ENCODE measurements at regions not wholly inside any gene's neighbourhood (a gene's known extent, or its start where the extent isn't known, plus 50 kb on each side); places are given as distances from the start of the nearest gene placed in this dataset.

DNA sequence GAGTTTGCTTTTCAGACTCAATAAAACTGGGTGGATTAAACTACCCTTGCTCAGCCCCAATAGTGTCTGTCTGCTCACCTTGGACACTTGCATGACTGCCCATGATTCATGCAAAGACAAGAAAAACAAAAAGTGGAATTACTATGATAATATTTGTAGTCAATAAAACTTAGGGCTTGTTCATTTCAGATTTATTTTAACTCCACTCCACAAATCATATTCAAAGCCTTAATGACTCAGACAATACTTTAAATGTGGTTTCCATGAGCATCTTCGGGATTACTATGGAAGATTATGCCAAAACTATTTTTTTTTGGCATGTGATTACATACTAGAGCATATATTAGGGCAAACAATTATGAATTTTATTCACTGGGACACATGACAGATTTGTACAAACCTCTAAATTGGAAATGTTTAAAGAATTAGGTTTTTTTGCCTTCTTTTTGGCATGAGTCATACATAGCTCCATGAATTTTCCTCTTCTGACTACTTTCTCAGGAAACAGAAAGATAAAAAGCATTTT is 468.9 kb downstream of the ACTL7B start:
- in situ Hi-C loops (cut with HindIII; ENCODE audit: low sequenced_read_pairs): no loop called here

DNA sequence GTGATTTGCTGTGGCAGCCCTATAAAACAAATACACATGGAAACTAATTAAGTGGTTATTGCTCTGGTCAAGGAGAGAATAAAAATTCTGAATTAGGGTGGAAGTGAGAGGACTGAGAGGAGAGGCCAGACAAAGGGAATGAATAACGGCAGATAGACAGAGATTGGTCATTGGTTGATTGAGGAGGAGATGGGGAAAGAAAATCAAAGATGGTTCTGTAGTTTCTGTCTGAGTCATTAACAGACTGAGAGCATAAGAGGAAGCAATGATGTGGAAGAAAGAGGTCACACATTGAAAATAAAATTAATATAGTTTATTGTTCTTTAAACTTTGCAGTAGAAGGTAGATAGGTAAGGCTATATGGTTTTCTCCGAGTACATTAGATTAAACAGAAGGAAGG is 469.8 kb downstream of the ACTL7B start:
- in situ Hi-C loops (cut with HindIII; ENCODE audit: low sequenced_read_pairs): no loop called here

DNA sequence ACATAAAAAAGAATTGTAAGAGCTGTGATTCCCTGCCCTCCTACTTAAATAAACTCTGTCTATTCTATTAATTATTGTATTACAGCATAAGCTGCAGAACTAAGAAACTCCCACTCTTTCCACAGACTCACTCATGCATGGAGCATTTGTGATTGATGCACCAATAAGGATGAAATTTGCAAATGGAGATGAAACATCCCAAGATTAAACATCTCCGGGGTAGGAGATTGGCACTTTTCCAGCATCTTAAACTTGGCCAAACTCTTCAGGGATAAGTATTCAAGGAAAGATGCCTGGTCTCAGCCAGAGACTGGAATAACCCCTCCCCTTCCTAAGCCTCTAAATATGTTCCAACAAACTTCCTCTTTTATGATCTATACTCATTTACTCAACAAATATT is 472.0 kb downstream of the ACTL7B start:
- in situ Hi-C loops (cut with HindIII; ENCODE audit: low sequenced_read_pairs): no loop called here

DNA sequence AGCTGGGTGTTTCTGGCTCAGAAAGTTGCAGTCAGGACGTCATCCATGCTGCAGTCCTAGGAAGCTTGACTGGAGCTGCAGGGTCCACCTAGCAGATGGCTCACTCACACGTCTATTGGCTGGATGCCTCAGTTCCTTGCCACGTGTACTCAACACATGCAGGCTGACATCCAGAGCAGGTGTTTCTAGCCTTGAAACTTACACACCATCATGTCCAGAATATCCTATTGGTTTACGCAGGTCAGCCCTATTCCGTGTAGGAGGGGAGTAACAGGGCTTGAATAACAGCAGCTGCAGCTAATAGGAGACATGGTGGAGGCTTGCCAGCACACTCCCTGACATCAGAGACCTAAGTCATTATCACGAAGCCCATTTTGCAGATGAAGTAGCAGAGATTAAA is 473.5 kb downstream of the ACTL7B start:
- in situ Hi-C loops (cut with HindIII; ENCODE audit: low sequenced_read_pairs): no loop called here

DNA sequence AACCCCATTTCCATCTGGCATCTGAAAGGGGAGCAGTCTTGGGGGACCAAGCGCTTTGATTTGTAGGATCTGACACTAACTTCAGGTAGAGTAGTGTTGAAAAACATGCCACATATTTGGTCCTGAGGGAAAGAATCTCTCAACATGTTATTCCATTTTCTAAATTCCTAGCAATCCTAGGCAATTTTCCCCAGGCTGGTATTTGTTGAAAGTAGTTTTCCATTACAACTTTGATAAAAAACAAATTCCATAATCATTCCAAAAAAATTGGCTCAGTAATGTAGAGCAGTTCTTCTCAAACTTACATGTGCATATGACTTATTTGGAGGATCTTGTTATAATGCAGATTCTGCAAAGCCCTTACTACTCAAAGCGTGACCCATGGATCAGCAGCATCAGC is 477.9 kb downstream of the ACTL7B start:
- in situ Hi-C loops (cut with HindIII; ENCODE audit: low sequenced_read_pairs): no loop called here

DNA sequence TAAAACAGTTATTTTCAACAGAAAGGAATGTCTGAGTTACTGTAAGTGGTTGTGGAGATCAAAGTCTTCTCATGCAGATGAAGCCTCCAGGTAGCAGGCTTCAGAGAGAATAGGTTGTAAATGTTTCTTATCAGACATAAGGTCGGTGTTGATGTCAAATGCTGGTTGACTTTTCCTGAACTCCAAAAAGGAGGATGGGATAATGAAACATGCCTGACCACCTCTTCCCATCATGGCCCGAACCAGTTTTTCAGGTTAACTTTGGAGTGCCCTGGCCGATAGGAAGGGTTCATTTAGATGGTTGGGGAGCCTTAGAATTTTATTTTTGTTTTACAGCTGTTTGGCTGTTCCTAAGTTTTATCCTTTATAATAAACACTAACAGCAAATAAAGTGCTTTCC is 478.4 kb downstream of the ACTL7B start:
- in situ Hi-C loops (cut with HindIII; ENCODE audit: low sequenced_read_pairs): no loop called here

DNA sequence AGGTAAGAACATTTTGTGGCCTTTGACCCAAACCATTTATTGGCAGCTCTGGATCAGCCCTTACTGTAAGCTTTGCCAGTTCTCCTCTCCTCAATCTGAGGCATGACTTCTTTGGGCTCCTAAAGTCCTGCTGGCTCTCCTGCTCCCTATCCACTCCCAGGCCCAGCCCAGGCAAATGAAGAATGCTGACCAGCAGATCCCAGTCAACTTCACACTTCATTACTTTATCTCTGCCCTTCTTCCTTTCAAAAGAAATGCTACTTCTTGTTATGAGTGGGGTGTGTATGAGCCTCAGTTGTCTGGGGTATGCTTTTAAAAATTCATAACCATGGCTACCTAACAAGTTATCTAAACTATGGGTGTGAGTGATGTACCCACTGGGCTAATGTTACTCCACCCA is 479.6 kb downstream of the ACTL7B start:
- in situ Hi-C loops (cut with HindIII; ENCODE audit: low sequenced_read_pairs): no loop called here

DNA sequence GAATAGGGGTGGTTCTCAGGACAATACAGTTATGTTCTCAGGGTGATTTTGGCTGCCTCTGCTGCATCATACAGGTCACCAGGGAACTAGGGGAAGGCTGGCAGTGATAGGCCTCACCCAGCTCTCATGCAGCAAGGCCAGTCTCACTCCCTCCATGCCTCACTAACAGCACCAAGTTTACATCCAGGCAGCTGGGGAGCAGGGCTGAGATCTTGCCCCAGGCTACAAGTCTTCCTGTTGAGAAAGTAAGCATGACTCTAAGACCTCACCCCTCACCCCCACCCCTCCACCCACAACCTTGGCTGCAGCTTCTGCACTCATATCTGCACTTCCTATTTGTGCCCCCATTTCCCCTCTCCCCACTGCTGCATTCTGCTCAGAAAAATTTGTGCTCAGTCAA is 481.2 kb downstream of the ACTL7B start:
- in situ Hi-C loops (cut with HindIII; ENCODE audit: low sequenced_read_pairs): no loop called here

DNA sequence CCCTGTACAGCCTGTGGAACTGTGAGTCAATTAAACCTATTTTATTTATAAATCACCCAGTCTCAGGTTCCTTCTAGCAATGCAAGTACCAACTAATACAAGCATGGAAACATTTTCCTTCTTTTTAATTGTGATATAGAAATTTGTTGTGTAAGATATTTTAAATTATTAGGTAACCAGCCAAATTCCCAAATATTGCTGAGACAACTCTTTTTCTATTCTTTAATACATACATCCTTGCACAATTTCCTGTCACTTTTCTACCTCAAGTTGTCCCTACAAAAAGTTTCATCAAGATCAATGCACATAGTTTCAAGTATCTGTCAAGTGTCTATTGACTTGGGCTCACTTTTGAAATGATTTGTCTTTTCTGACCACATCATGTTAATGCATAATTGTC is 488.6 kb downstream of the ACTL7B start:
- in situ Hi-C loops (cut with HindIII; ENCODE audit: low sequenced_read_pairs): loop anchor here (5.0 kb wide), 1 partner anchor 90 kb away; no protein-coding TSS in a partner anchor

DNA sequence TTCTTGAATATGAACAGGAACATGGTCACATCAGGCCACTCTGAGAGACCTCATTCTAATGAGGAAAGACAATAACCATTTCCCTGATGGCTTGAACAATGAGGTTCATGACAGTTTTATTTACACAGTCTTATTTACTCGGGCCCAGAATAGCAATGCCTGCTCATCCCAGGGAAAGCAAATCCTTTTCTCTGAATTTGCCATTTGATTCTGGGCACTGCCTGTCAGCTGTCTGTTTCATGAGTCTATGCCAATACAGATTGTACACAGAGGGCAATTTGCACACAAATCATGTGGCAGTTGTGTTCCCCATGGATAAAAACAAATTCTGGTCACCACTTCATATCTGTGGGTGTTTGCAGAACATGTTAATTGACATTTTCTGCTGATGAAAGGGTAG is 492.5 kb downstream of the ACTL7B start:
- in situ Hi-C loops (cut with HindIII; ENCODE audit: low sequenced_read_pairs): no loop called here

DNA sequence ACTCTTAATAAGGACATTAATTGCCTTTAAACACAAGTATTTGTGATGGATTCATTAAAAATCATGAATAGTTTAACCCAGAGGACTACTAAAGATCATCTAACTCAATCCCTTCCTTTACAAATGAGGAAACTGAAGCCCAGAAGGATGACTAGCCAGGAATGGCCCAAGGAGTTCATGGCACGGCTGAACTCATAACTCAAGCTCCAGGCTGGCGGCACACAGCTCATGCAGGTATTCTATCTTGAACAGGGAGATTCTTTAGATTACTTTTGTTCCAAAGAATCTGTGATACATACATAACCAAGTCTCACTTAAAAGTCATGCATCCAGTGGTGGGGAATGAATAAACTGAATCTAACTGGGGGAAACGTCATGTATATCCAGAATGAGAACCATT is 495.5 kb downstream of the ACTL7B start:
- in situ Hi-C loops (cut with HindIII; ENCODE audit: low sequenced_read_pairs): no loop called here

DNA sequence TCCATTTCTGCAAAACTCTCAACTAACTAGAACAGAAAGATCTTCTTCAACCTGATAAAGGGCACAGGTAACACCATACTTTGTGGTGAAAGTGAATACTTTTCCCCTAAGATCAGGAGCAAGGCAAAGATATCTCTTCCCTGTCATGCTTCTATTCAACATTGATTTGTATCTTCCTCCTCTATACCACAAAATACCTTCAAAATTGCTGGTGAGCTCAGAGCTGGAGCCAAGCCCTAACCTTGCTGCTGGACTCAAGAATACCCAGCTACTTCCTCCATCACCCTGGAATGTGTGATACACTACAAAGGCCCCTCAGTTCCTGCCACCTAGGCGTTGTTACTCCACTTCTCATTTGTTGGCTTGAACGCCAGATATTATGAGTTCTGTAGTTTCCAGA is 499.0 kb downstream of the ACTL7B start:
- in situ Hi-C loops (cut with HindIII; ENCODE audit: low sequenced_read_pairs): no loop called here

DNA sequence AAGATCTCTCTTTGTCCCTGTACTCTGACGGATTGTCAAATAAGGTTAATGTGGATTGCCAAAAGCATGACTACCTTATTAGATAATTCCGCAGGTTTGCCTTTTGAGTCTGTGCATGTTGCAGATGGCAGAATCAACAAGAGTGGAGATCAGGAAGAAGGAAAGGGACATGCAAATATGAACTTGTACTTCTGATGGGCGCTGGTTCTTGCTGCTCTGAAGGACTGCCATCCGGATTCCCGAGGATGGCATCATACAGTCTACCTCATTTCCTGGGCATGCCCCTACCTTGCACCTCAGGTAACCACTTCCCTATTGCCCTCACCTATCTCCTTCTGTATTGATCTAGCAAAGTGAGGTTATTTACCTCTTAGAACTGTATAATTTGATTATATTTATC is 504.2 kb downstream of the ACTL7B start:
- in situ Hi-C loops (cut with HindIII; ENCODE audit: low sequenced_read_pairs): no loop called here

DNA sequence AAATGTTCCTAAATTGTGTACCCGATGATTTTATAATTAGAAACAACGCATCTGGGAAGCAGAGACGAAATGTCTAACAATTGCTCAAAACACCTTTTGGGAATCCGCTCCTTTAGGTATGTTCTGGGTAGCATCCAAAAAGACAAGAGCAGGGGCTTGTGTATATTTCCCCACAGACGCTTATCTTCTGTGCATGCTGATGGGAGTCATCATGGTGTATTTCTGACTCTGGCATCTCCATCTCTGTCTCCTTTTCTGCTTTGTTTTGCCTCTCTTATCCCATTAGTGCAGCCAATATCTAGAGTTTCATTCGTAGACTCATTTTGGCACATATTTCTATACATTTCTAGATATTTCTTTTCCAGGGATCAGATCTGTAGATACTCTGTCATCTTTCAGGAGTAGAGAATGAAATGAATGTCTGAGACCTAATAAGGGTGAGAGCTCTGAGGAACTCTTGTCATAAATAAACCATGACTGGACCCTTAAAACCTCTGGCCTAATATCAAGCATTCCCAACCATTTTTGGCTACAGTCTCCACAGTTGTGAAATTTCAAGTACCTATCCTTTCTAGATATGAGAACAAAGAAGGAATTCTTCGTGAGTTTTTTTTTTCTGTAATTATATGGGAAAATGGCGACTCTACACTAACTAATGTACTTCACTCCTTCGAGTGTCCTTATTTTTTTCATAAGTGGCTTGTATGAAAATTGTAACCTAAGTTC is 508.2 kb downstream of the ACTL7B start:
- in situ Hi-C loops (cut with HindIII; ENCODE audit: low sequenced_read_pairs): no loop called here

DNA sequence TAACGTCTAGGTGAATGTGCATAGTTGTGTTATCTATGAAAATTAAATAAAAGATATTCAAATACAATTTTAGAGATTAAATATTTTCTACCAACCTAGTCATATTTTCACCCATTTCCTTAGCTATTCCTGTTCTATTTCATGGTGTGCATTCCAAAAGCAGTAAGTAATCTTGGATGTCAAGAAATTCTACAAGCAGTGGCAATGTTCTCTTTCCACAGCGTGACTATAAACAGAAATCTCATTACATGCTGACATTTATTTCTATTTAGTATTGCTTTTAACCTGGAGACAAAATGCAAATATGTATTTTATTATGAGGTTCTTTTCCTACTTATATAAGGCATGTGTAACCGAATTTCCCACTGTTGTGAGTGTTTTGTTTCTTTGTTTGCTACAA is 510.0 kb downstream of the ACTL7B start:
- in situ Hi-C loops (cut with HindIII; ENCODE audit: low sequenced_read_pairs): no loop called here

DNA sequence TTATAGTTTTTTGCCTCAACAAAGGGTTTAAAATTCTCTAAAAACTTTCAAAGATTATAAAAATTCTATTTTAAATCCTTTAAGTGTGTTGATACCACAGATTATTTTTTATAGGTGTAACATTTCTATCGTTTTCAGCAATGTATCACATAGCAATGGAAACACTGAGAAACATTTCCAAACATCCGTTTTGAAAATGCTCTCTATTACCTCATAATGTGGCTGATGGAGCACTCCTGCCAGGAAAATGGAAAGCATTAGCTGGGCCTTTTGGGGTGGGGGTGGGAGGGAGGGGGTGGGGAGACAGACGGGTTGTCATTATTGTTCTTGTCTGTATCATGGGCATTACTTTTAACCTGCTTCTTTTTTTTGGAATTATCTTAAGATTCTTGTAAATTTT is 516.5 kb downstream of the ACTL7B start:
- in situ Hi-C loops (cut with HindIII; ENCODE audit: low sequenced_read_pairs): no loop called here

DNA sequence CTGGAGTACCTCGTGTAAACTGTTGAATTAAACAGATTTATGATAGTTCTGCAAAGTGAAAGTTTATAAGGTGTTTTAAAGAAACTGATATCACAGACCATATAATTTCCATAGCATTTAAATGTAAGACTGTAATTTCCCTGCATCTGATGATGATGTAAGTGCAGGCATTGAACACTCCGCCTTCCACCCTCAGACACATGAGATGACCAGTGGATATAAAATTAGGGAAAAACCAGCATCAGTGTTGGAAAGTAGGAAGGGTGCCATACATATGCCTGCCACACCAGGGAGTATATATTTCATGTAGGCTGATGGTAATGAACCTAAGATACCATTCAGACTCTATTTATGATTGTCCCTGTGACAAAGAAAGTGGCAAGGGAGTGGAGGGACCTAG is 519.2 kb downstream of the ACTL7B start:
- in situ Hi-C loops (cut with HindIII; ENCODE audit: low sequenced_read_pairs): no loop called here

DNA sequence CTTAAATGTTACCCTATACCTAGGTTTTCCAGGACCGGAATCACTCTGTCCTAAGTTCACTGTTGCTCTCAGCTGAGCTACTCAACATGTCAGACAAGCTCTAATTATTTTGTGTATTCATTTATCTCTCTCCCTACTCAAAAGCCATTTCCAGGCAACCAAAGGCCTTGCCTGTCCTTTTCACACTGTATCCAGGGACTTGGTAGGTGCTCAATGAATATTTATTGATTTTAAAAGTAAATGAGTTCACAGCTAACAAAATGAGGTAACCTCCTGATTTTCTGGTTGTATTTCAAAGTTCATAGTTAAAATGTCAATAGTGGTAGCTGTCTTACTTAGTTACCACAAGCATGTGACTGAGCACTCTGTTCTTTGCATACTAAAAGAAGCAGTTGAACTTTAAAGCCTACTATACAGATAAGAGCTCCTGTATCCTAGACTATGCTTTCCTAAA is 522.2 kb downstream of the ACTL7B start:
- in situ Hi-C loops (cut with HindIII; ENCODE audit: low sequenced_read_pairs): no loop called here

DNA sequence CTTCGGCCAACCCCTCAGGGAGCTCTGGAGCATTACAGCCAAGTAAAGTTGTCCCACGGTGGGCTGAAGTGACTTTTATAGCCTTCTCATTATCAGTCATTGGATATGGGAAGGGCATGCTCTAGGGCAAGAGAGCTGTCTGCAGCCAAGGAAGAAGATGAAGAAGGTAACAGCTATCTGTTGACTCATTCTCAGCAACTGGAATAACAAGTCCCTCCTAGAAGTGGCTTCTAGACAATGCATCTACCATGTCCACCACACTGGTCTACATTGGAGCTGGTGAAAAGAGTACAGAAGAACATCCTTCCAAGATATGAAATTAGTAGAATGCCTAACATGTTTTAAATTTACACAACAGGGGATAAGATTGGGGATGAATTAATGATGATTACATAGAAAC is 524.2 kb downstream of the ACTL7B start:
- in situ Hi-C loops (cut with HindIII; ENCODE audit: low sequenced_read_pairs): no loop called here

DNA sequence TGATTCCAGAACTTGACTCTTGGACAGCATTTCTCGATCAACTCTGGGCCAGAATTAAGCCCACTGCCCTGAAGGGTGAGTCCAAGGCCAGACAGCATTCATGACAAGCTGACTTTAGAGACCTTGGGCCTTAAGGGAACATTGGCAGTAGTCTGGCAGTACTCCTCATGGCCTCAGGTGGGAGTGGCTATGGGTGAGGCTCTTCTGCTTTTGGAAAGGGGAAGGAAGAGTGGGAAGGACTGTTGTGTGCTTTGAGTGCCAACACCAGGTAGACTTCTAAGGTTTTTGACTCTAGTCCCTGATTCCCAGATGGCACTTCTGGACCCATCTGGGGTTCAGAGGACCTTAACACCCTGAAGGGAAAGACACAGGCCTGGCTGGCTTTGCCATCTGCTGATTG is 530.4 kb downstream of the ACTL7B start:
- in situ Hi-C loops (cut with HindIII; ENCODE audit: low sequenced_read_pairs): no loop called here

DNA sequence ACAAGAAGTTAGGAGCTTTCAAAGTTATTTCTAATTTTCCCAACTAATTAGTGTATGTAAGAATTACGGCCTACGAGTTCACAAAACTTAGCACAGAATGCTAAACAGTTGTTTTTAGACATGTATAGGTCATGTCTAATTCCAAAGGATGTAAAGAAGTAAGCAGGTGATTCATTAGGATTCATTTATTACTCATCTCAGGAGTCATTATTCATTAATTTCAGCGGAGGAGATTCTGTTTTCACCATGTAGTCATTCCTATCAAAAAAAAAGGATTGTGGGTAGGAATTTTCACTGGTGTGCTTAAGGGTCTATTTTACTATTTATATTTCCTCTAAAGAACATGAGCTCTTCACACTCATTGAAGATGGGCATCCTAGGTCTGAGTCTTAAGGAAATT is 532.2 kb downstream of the ACTL7B start:
- in situ Hi-C loops (cut with HindIII; ENCODE audit: low sequenced_read_pairs): no loop called here

DNA sequence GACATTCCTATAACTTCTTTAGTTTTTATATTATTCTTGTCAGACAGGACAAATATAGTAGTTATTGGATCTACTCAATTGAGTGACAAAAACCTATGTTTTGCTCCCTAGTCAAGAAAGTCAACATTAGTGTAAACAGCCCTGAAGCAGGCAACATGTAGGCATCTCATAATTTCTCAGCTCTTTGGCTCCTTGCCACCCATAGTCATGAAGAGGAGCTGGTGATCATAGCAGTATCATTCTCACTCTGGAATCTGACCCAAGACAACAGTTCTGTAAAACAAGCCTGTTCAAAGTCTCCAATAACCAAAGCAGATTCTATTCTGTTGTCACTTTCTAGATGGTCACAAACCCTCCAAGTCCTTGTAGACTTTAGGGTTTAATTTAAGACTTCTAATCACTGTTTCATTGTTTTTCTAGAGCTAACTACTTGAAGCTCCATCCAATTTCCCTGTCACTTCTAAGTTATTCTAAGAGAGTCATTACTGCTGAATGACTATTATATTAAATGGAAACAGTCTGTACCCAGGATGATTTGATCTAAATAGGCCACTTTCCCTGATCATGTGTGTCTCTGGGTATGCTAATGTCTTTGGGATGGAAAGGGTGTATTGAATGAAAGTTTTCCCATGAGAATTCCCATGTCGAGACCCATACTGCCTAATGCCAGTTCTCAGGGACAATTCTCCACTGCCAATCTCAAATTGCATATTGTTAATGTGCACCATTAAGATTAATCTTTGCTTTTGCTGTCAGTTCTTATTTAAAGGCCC is 533.3 kb downstream of the ACTL7B start:
- in situ Hi-C loops (cut with HindIII; ENCODE audit: low sequenced_read_pairs): no loop called here

Measured in endothelial cell of hepatic sinusoid (primary cell).